Activated CD8-positive, alpha-beta memory T cell treated with anti-CD3 and anti-CD28 coated beads, Interleukin-2, amount 10 ng/mL, durations not matched to agents 7 days and 5 days (primary cell): ENCODE measurements at regions not wholly inside any gene's neighbourhood (a gene's known extent, or its start where the extent isn't known, plus 50 kb on each side); places are given as distances from the start of the nearest gene placed in this dataset.

Source experiments
- ATAC-seq: fragments of 150-1000 bp; cut with Tn5 transposase; one replicate; pipeline ENCODE4 v1.10.0; 2021; ENCODE audit warnings: moderate library complexity
- CTCF ChIA-PET: fragments of 350-600 bp; sonication (Branson Sonifier 250); formaldehyde crosslinking; loops from one replicate; lab custom pipeline; 2021; ENCODE audit warnings: antibody characterized with exemption; lab: Charles Lee
- DNase-seq: peaks from one replicate; pipeline ENCODE4 v3.0.0-alpha.2; 2020
- H3K27ac Mint-ChIP-seq: one replicate; pipeline ENCODE4 v1.8.0; 2021; ENCODE audit warnings: mild to moderate bottlenecking, mixed read lengths
- H3K27me3 Mint-ChIP-seq: one replicate; pipeline ENCODE4 v1.8.0; 2021; ENCODE audit warnings: mixed read lengths
- H3K36me3 Mint-ChIP-seq: one replicate; pipeline ENCODE4 v1.8.0; 2021; ENCODE audit warnings: mild to moderate bottlenecking, mixed read lengths
- H3K4me1 Mint-ChIP-seq: one replicate; pipeline ENCODE4 v1.8.0; 2021; ENCODE audit warnings: mixed read lengths
- H3K4me3 Mint-ChIP-seq: one replicate; pipeline ENCODE4 v1.8.0; 2021; ENCODE audit warnings: mild to moderate bottlenecking, moderate library complexity, mixed read lengths
- H3K9me3 Mint-ChIP-seq: one replicate; pipeline ENCODE4 v1.8.0; 2022; ENCODE audit warnings: low read depth, mixed read lengths

DNA sequence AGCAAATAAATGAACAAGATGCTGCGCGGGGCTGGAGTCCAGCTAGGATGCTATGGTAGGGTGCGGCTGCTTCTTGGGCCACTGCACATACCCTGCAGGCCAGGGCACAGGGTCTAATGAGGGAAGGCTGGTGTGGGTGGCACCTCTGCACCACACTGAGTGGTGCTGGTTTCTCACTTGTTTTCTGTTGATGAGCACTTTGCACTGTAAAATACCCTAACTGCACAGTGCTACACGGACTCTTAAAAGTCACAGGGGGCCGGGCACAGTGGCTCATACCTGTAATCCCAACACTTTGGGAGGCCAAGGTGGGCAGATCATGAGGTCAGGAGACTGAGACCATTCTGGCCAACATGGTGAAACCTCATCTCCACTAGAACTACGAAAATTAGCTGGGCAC is 52.7 kb upstream of the DMRT1 start:
- peaks cover 8% of the 10 kb centered on the region for H3K27me3 Mint-ChIP-seq
- no peaks in the 10 kb centered on the region for H3K36me3 Mint-ChIP-seq
- peaks cover 10% of the 10 kb centered on the region for H3K4me1 Mint-ChIP-seq
- no peaks in the 10 kb centered on the region for H3K9me3 Mint-ChIP-seq
- no peak for ATAC-seq
- H3K27ac Mint-ChIP-seq, result no peak overlapping the region
- DNase-seq, result no peak
- H3K4me3 Mint-ChIP-seq, result no peak overlapping the region
- CTCF ChIA-PET, result interaction anchor here (0.6 to 1.2 kb wide), 2 partner anchors 10 to 473 kb away, joined by 3 to 4 read pairs; no protein-coding TSS in a partner anchor
